H9 (cell line): ENCODE measurements at regions not wholly inside any gene's neighbourhood (a gene's known extent, or its start where the extent isn't known, plus 50 kb on each side); places are given as distances from the start of the nearest gene placed in this dataset.

ENCODE experiments used
- DNase-seq: peaks from one replicate; pipeline ENCODE4 v3.0.0-alpha.2; 2017
- H2AFZ ChIP-seq: one replicate; pipeline ENCODE4 v1.6.1; 2013; ENCODE audit warnings: mild to moderate bottlenecking, low read length, control low read depth, moderate library complexity
- H2AK5ac ChIP-seq: 2 replicates; pipeline ENCODE4 v1.6.1; 2013; ENCODE audit warnings: low read length, control low read depth, mixed read lengths; ENCODE audit not compliant: insufficient read length
- H2BK120ac ChIP-seq: one replicate; pipeline ENCODE4 v1.6.1; 2013; ENCODE audit warnings: low read depth, mild to moderate bottlenecking, low read length, control low read depth, inconsistent platforms; ENCODE audit not compliant: poor library complexity, severe bottlenecking
- H2BK12ac ChIP-seq: 2 replicates; pipeline ENCODE4 v1.6.1; 2013; ENCODE audit warnings: low read length, control low read depth, mixed read lengths, low read depth; ENCODE audit not compliant: insufficient read length
- H2BK15ac ChIP-seq: 2 replicates; pipeline ENCODE4 v1.6.1; 2013; ENCODE audit warnings: low read depth, low read length, control low read depth
- H2BK20ac ChIP-seq: one replicate; pipeline ENCODE4 v1.6.1; 2013; ENCODE audit warnings: low read depth, mild to moderate bottlenecking, low read length, control low read depth, inconsistent platforms; ENCODE audit not compliant: poor library complexity, severe bottlenecking
- H2BK5ac ChIP-seq: 2 replicates; pipeline ENCODE4 v1.6.1; 2013; ENCODE audit warnings: low read length, control low read depth, mixed read lengths; ENCODE audit not compliant: insufficient read length
- H3K14ac ChIP-seq: 2 replicates; pipeline ENCODE4 v1.6.1; 2013; ENCODE audit warnings: low read length, control low read depth; ENCODE audit not compliant: insufficient read depth
- H3K18ac ChIP-seq: 2 replicates; pipeline ENCODE4 v1.6.1; 2013; ENCODE audit warnings: low read depth, mild to moderate bottlenecking, mixed read lengths, low read length, control low read depth; ENCODE audit not compliant: insufficient read length
- H3K23ac ChIP-seq: 2 replicates; pipeline ENCODE4 v1.6.1; 2013; ENCODE audit warnings: low read length, control low read depth, mixed read lengths, low read depth; ENCODE audit not compliant: insufficient read length
- H3K23me2 ChIP-seq: 2 replicates; pipeline ENCODE4 v1.6.1; 2013; ENCODE audit warnings: low read depth, mild to moderate bottlenecking, mixed read lengths, low read length, control low read depth; ENCODE audit not compliant: insufficient read length, poor library complexity, severe bottlenecking
- H3K27ac ChIP-seq: 2 replicates; pipeline ENCODE4 v1.5.1; 2013; ENCODE audit warnings: low read length, control low read depth, mixed read lengths, low read depth; ENCODE audit not compliant: insufficient read length
- H3K27me3 ChIP-seq: 2 replicates; pipeline ENCODE4 v1.6.1; 2013; ENCODE audit warnings: low read length, control low read depth, inconsistent platforms; ENCODE audit not compliant: insufficient read depth
- H3K4ac ChIP-seq: 2 replicates; pipeline ENCODE4 v1.6.1; 2013; ENCODE audit warnings: low read depth, mild to moderate bottlenecking, control low read depth, inconsistent platforms, low read length, moderate library complexity
- H3K4me1 ChIP-seq: 2 replicates; pipeline ENCODE4 v1.6.1; 2013; ENCODE audit warnings: low read length, control low read depth, inconsistent platforms; ENCODE audit not compliant: insufficient read depth
- H3K4me2 ChIP-seq: 2 replicates; pipeline ENCODE4 v1.6.1; 2013; ENCODE audit warnings: low read length, control low read depth, mixed read lengths; ENCODE audit not compliant: insufficient read length, insufficient read depth
- H3K56ac ChIP-seq: 2 replicates; pipeline ENCODE4 v1.6.1; 2013; ENCODE audit warnings: low read depth, mild to moderate bottlenecking, mixed read lengths, low read length, control low read depth; ENCODE audit not compliant: insufficient read length
- H3K79me1 ChIP-seq: 2 replicates; pipeline ENCODE4 v1.6.1; 2013; ENCODE audit warnings: low read depth, mild to moderate bottlenecking, moderate library complexity, low read length, control low read depth, inconsistent platforms; ENCODE audit not compliant: insufficient read depth, poor library complexity, severe bottlenecking
- H3K79me2 ChIP-seq: 2 replicates; pipeline ENCODE4 v1.6.1; 2013; ENCODE audit warnings: low read length, control low read depth, inconsistent platforms; ENCODE audit not compliant: insufficient read depth
- H3K9ac ChIP-seq: 2 replicates; pipeline ENCODE4 v1.6.1; 2013; ENCODE audit warnings: low read length, control low read depth, mixed read lengths; ENCODE audit not compliant: insufficient read length; ENCODE audit errors: extremely low read depth
- H3K9me3 ChIP-seq: one replicate; pipeline ENCODE4 v1.6.1; 2013; ENCODE audit warnings: low read depth, low read length, inconsistent platforms; ENCODE audit not compliant: control insufficient read depth
- H3T11ph ChIP-seq: one replicate; pipeline ENCODE4 v1.6.1; 2013; ENCODE audit warnings: mild to moderate bottlenecking, low read length, control low read depth, inconsistent platforms
- H4K20me1 ChIP-seq: one replicate; pipeline ENCODE4 v1.6.1; 2013; ENCODE audit not compliant: control insufficient read depth, insufficient read length, insufficient read depth
- H4K5ac ChIP-seq: 2 replicates; pipeline ENCODE4 v1.6.1; 2013; ENCODE audit warnings: low read depth, mild to moderate bottlenecking, mixed read lengths, low read length, control low read depth; ENCODE audit not compliant: insufficient read length
- H4K8ac ChIP-seq: replicated peaks from 2 replicates; pipeline ENCODE4 v1.6.1; 2013; ENCODE audit warnings: low read length, control low read depth, mixed read lengths, low read depth; ENCODE audit not compliant: insufficient read length
- H4K91ac ChIP-seq: 2 replicates; pipeline ENCODE4 v1.6.1; 2013; ENCODE audit warnings: low read depth, mild to moderate bottlenecking, moderate library complexity, mixed read lengths, low read length, control low read depth; ENCODE audit not compliant: insufficient read length
- H3K27ac Mint-ChIP-seq, 3 experiments: 2 replicates in 2 of 3; 3 replicates in 1 of 3; pipeline ENCODE4 v1.8.0; 2020 to 2021; ENCODE audit warnings: mixed read lengths in 3 of 3, mild to moderate bottlenecking in 1 of 3, moderate library complexity in 1 of 3
- H3K27me3 Mint-ChIP-seq: 2 replicates; pipeline ENCODE4 v1.8.0; 2021; ENCODE audit warnings: low read depth, mild to moderate bottlenecking, moderate library complexity, mixed read lengths
- H3K36me3 Mint-ChIP-seq, 3 experiments: 2 replicates in 2 of 3; 3 replicates in 1 of 3; pipeline ENCODE4 v1.8.0; 2020 to 2021; ENCODE audit warnings: low read depth in 3 of 3, mixed read lengths in 3 of 3; ENCODE audit not compliant: insufficient read depth in 1 of 3
- H3K4me1 Mint-ChIP-seq, 2 experiments: 2 replicates each; pipeline ENCODE4 v1.8.0; 2020; ENCODE audit warnings: mixed read lengths in 2 of 2
- H3K4me3 Mint-ChIP-seq, 2 experiments: 2 replicates in 1 of 2; 3 replicates in 1 of 2; pipeline ENCODE4 v1.8.0; 2020 to 2021; ENCODE audit warnings: mild to moderate bottlenecking in 2 of 2, mixed read lengths in 2 of 2, moderate library complexity in 1 of 2
- H3K9me3 Mint-ChIP-seq, 2 experiments: 2 replicates in 1 of 2; 3 replicates in 1 of 2; pipeline ENCODE4 v1.8.0; 2020; ENCODE audit warnings: mild to moderate bottlenecking in 2 of 2, mixed read lengths in 2 of 2, moderate library complexity in 1 of 2
- CTCF ChIP-seq: fragments of 200-600 bp; sonication (generic); conservative IDR thresholded peaks from 3 replicates; pipeline ENCODE4 v1.8.0; 2021; ENCODE audit warnings: antibody characterized with exemption, mild to moderate bottlenecking

- Histone ChIP-seq H2BK5ac (no peak overlapping the region), H4K91ac (no peak overlapping the region), H3K27ac (no peak overlapping the region), H4K8ac (no peak overlapping the region), H4K20me1 (no peaks in the 10 kb centered on the region), H3K14ac (no peak overlapping the region), H3K18ac (no peak overlapping the region), H3T11ph (no peak overlapping the region), H3K79me2 (no peaks in the 10 kb centered on the region), H3K56ac (no peak overlapping the region), H3K4me1 (no peaks in the 10 kb centered on the region), H3K9ac (no peak overlapping the region), H2BK12ac (no peak overlapping the region), H3K4me2 (no peak overlapping the region), H2BK20ac (no peak overlapping the region), H3K4ac (no peak overlapping the region), H3K79me1 (no peaks in the 10 kb centered on the region), H4K5ac (no peak overlapping the region), H2AK5ac (no peak overlapping the region), H3K23me2 (no peaks in the 10 kb centered on the region), H2BK120ac (no peak overlapping the region), H2AFZ (no peak overlapping the region), H3K23ac (no peak overlapping the region), H2BK15ac (no peak overlapping the region), H3K9me3 (no peaks in the 10 kb centered on the region), H3K27me3 (no peaks in the 10 kb centered on the region)
- DNase-seq, result no peak
- Mint-ChIP-seq H3K4me3 (no peak overlapping the region), H3K36me3 (no peaks in the 10 kb centered on the region), H3K27me3 (no peaks in the 10 kb centered on the region), H3K9me3 (no peaks in the 10 kb centered on the region), H3K27ac (no peak overlapping the region), H3K4me1 (no peaks in the 10 kb centered on the region)
- TF ChIP-seq CTCF, result no peak
Measured at GRCh38 chr4:81789158-81789557, 317.5 kb upstream of the RASGEF1B start.
